ENCODE measurements at regions not wholly inside any gene's neighbourhood (a gene's known extent, or its start where the extent isn't known, plus 50 kb on each side); places are given as distances from the start of the nearest gene placed in this dataset.

DNA sequence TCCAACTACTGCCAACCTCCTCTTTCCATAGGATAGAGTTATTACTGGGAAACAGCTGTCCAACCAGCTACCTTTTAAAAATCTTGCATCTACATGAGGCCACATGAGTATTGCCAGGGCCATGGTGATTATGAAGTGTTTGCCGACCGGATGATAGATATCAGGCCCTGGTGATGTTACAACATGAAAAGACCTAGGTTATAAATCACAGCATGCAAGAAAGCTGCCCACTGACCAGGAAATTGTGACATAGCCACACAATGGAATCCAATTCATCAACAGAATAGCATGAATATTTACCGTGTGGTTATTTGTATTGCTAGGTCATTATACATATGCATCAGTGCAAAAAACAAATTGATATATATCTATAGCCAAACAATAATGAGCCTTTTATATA lies 517.0 kb downstream of the INHBA start:
- TF ChIP-seq, protein P1, sequence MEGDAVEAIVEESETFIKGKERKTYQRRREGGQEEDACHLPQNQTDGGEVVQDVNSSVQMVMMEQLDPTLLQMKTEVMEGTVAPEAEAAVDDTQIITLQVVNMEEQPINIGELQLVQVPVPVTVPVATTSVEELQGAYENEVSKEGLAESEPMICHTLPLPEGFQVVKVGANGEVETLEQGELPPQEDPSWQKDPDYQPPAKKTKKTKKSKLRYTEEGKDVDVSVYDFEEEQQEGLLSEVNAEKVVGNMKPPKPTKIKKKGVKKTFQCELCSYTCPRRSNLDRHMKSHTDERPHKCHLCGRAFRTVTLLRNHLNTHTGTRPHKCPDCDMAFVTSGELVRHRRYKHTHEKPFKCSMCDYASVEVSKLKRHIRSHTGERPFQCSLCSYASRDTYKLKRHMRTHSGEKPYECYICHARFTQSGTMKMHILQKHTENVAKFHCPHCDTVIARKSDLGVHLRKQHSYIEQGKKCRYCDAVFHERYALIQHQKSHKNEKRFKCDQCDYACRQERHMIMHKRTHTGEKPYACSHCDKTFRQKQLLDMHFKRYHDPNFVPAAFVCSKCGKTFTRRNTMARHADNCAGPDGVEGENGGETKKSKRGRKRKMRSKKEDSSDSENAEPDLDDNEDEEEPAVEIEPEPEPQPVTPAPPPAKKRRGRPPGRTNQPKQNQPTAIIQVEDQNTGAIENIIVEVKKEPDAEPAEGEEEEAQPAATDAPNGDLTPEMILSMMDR (IDR thresholded peaks at IDR 0.05; ENCODE audit: extremely low read depth, low read depth, low read length) = no peak

DNA sequence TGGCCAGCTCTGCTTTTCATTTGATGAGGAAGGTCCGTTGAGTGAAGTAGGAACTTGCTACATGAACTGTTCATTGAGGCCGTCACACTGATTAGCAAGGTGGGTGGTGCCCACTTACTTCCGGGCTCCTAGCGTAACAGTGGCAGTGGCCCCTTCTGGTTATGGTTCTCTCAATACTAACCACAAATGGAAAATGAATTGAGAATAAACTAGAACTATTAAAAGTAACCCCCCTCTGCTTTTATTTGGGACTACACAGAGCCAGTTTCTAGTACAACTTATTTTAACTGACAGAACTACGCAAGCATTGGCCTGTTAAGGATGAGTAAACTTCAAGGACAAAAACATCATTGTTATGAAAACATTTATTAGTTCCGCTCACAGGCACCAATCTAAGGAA lies 519.1 kb downstream of the INHBA start:
- peaks cover 8% of the 10 kb centered on the region for H3K4me1 ChIP-seq (ENCODE audit: insufficient read depth, low read length)
- no peaks in the 10 kb centered on the region for H3K36me3 ChIP-seq (ENCODE audit: insufficient read depth, low read length)
- H3K4me3 ChIP-seq (ENCODE audit: insufficient read depth, low read length) = no peak overlapping the region
- no peaks in the 10 kb centered on the region for H3K79me2 ChIP-seq (ENCODE audit: insufficient read depth, low read length)
- TF ChIP-seq, protein P1 (IDR thresholded peaks at IDR 0.05; ENCODE audit: extremely low read depth, low read depth, low read length) = no peak
- H2AFZ ChIP-seq (ENCODE audit: low read length) = no peak overlapping the region
- no peak for DNase-seq (ENCODE audit: insufficient read length, low spot score, missing footprints)
- H4K20me1 ChIP-seq (ENCODE audit: insufficient read depth, low read length) = no peaks in the 10 kb centered on the region
- no peaks in the 10 kb centered on the region for H3K27me3 ChIP-seq (ENCODE audit: insufficient read depth, low read length)
- H3K27ac ChIP-seq (ENCODE audit: low read depth, low read length) = no peak overlapping the region
- H3K4me2 ChIP-seq (ENCODE audit: insufficient read depth, low read length) = no peak overlapping the region
- no peaks in the 10 kb centered on the region for H3K9me3 ChIP-seq (ENCODE audit: low read depth, low read length)

More for the DNA sequence above, 517.0 kb downstream of the INHBA start:
- Histone ChIP-seq H3K4me1 (ENCODE audit: insufficient read depth, low read length) (peaks cover 24% of the 10 kb centered on the region), H2AFZ (ENCODE audit: low read length) (no peak overlapping the region), H3K27ac (ENCODE audit: low read depth, low read length) (no peak overlapping the region), H3K9me3 (ENCODE audit: low read depth, low read length) (no peaks in the 10 kb centered on the region), H3K4me3 (ENCODE audit: insufficient read depth, low read length) (no peak overlapping the region), H3K79me2 (ENCODE audit: insufficient read depth, low read length) (no peaks in the 10 kb centered on the region), H3K4me2 (ENCODE audit: insufficient read depth, low read length) (no peak overlapping the region), H3K27me3 (ENCODE audit: insufficient read depth, low read length) (no peaks in the 10 kb centered on the region), H3K36me3 (ENCODE audit: insufficient read depth, low read length) (no peaks in the 10 kb centered on the region), H4K20me1 (ENCODE audit: insufficient read depth, low read length) (no peaks in the 10 kb centered on the region)
- no peak for DNase-seq (ENCODE audit: insufficient read length, low spot score, missing footprints)

DNA sequence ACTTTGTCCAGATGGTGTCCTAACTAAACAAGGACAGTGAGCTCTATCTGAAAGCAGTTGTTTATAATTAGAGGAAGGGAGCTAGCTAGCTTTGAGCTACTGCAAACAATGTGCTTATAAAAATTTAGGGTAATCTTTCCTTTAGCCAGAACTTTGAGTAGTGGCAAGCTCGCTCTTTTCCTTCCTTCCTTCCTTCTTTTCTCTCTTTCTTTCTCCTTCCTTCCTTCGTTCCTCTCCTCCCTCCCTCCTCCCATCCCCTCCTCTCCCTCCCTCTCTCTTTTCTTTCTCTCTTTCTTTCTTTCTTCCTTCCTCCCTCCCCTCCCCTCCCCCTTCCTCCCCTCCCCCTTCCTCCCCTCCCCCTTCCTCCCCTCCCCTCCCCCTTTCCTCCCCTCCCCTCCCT lies 520.1 kb downstream of the INHBA start:
- TF ChIP-seq, protein P1 (IDR thresholded peaks at IDR 0.05; ENCODE audit: extremely low read depth, low read depth, low read length) = no peak
- Histone ChIP-seq H3K4me1 (ENCODE audit: insufficient read depth, low read length) (no peaks in the 10 kb centered on the region), H3K9me3 (ENCODE audit: low read depth, low read length) (no peaks in the 10 kb centered on the region), H3K27me3 (ENCODE audit: insufficient read depth, low read length) (no peaks in the 10 kb centered on the region), H3K4me3 (ENCODE audit: insufficient read depth, low read length) (no peak overlapping the region), H3K4me2 (ENCODE audit: insufficient read depth, low read length) (no peak overlapping the region), H4K20me1 (ENCODE audit: insufficient read depth, low read length) (no peaks in the 10 kb centered on the region), H3K79me2 (ENCODE audit: insufficient read depth, low read length) (no peaks in the 10 kb centered on the region), H3K27ac (ENCODE audit: low read depth, low read length) (no peak overlapping the region), H3K36me3 (ENCODE audit: insufficient read depth, low read length) (no peaks in the 10 kb centered on the region), H2AFZ (ENCODE audit: low read length) (no peak overlapping the region)
- no peak for DNase-seq (ENCODE audit: insufficient read length, low spot score, missing footprints)

DNA sequence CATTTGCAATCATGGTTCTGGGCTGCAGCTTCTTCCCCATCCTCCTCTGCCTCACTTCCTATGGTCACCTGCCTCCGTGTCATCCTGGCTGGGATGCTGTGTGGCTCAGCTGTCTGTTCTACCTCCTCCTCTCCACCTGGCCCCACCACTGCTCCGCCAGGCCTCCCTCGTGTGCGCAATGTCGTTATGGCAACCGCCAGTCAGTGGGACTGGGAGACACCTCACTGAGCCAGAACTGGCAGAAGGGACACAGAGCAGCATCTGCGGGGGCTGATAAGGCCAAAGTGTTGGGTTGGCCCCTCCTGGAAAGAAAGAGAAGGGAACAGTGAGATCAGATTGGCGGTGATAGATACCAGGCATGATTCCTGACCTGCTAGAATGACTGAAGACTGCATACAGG lies 527.5 kb downstream of the INHBA start:
- no peak for DNase-seq (ENCODE audit: insufficient read length, low spot score, missing footprints)
- Histone ChIP-seq H2AFZ (ENCODE audit: low read length) (no peak overlapping the region), H3K4me3 (ENCODE audit: insufficient read depth, low read length) (no peak overlapping the region), H3K27ac (ENCODE audit: low read depth, low read length) (no peak overlapping the region), H3K4me1 (ENCODE audit: insufficient read depth, low read length) (no peaks in the 10 kb centered on the region), H3K36me3 (ENCODE audit: insufficient read depth, low read length) (no peaks in the 10 kb centered on the region), H3K79me2 (ENCODE audit: insufficient read depth, low read length) (no peaks in the 10 kb centered on the region), H4K20me1 (ENCODE audit: insufficient read depth, low read length) (no peaks in the 10 kb centered on the region), H3K27me3 (ENCODE audit: insufficient read depth, low read length) (no peaks in the 10 kb centered on the region), H3K4me2 (ENCODE audit: insufficient read depth, low read length) (no peak overlapping the region), H3K9me3 (ENCODE audit: low read depth, low read length) (no peaks in the 10 kb centered on the region)
- TF ChIP-seq, protein P1 (IDR thresholded peaks at IDR 0.05; ENCODE audit: extremely low read depth, low read depth, low read length) = no peak

Data from osteoblast (primary cell).